Inflammatory macrophage treated with lipopolysaccharide for 4 hours (primary cell): ENCODE measurements at regions not wholly inside any gene's neighbourhood (a gene's known extent, or its start where the extent isn't known, plus 50 kb on each side); places are given as distances from the start of the nearest gene placed in this dataset.

Experiments used
- DNase-seq: peaks from one replicate; pipeline ENCODE4 v3.0.0-alpha.2; 2020

DNA sequence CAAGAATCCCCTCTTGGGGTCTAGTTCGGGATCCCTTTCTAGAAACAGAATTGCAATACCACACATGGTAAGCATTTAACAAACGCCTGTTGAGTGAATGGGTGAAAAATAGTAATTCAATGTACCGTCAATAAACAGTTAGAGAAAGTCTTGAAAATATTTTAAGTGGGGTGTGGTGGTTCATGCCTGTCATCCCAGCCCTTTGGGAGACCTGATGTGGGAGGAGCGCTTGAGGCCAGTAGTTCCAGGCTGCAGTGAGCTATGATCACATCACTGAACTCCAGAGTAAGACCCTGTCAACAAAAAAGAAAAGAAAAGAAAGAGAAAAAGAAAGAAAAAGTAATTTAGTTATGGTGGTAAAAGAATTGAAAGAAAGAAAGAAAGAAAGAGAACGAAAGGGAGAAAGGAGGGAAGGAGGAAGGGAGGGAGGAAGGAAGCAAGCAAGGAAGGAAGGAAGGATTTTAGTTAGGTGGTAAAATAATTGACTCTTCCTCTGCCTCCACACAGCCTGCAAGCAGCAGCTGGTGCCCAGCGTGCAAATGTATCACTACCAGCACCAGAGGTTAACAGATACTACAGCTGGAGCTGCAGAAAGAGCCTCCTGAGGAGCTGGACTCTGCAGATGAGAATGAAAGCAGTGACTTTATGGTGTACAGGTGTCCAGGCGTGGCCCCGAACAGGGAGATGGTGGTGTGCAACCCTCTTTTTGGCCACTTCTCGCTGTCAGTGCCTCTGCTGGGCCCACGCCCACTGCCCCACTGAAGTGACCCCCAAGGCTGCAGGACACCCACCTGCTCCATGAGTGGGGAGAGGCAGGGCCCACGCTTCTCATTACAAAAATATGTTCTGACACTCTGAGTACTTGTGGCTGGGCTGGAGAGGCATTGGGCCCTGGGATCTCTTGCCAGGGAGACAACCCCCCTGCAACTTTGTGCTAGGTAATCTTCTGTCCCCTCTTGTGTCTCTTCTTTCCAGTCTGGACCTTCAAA, 135.4 kb downstream of the BAMBI start:
- DNase-seq = no peak

DNA sequence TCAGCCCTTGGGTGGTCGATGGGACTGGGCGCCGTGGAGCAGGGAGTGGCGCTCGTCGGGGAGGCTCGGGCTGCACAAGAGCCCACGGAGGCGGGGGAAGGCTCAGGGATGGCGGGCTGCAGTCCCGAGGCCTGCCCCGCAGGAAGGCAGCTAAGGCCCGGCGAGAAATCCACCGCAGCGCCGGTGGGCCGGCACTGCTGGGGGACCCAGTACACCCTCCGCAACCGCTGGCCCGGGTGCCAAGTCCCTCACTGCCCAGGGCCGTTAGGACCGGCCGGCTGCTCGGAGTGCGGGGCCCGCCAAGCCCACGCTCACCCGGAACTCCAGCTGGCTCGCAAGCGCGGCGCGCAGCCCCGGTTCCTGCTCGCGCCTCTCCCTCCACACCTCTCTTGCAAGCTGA, 138.4 kb downstream of the BAMBI start:
- DNase-seq = no peak

GRCh38 chr10:28822719-28823464, 145.6 kb downstream of the BAMBI start:
- DNase-seq = no peak

DNA sequence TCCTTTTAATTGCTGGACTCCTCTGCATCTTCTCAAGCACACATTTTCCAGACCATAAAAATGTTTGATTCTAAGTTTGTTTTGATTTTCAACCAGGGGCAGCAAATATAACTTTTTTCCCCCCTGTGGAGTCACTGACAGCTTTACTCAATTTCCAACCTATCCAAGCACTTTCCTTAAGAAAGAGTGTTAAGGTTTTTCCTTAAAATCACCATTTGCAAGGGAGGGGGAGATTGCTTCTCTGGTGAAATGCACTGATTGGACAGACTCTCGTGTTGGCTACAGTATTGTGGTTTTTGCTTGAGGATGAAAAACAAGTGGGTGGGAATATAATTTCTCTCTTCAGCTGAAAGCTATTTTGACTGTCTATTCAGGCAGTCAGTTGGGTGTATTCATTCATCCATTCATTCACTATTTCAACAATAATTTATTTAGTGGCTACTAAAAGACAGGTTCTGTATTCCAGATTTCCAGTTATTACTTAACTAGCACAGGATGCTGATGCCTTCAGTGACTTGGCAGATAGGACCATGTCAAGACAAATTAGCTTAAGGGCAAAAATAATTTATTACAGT, 146.3 kb downstream of the BAMBI start:
- no peak for DNase-seq

- DNase-seq = no peak
Observed at GRCh38 chr10:28833313-28833712, 156.0 kb downstream of the BAMBI start.

DNA sequence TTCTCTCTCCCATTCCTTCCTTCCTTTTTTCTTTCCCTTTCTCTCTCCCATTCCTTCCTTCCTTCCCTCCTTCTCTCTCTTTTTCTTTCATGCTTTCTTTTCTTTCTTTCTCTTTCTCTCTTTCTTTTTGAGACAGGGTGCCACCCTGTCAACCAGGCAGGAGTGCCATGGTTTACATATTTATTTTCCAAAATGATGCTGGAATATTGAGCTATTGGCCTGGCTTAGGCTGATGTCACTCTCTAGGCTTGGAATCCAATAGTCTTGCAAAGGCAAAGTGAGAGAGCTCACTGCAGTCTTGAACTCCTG, 159.1 kb downstream of the BAMBI start:
- DNase-seq = no peak

DNA sequence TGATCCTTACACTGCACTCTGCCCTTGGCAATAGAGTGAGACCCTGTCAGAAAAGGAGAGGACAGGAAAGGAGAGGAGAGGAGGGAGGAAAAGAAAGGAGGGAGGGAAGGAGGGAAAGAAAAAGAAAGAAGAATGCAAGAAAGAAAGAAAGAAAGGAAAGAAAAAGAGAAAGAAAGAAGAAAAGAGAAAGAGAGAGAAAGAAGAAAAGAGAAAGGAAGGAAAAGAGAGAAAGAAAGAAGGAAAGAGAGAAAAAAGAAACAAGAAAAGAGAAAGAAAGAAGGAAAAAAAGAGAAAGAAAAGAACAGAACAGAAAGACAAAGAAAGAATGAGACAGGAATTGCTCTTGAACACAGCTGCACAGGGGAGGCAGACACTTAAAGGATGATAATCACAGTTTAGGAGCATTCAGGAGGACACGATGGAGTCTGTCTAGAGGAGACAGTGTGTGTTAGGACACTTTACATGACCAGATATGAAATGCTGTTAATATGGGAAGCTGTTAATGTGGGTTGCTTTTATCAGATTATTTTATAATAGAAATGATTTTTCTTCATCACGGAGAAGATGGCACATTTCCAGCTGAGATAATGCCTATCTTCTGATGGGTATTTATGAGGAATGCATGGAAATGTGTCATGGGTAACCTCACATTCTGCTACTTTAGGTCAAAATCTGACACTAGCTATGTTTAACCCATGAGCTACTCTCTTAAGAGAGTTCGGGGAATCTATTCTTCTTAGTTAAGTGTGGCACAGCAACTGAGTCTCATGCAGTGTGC, 160.5 kb downstream of the BAMBI start:
- no peak for DNase-seq

DNA sequence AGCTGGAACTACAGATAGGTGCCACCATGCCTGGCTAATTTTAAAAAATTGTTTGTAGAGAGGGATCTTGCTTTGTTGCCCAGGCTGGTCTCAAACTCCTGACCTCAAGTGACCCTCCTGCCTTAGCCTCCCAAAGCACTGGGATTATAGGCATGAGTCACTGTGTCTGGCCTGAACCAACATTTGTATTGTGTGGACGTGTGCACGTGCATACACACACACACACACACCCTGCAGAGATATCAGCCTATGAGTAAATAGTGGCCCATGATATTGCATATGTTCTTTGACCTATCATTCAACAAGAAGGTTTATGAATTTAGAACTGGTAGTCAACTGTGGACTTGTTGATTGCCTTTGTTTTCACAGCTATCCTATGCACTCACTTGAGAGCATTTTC, 161.6 kb downstream of the BAMBI start:
- no peak for DNase-seq

- DNase-seq = no peak
Observed at GRCh38 chr10:28839600-28840007, 162.3 kb downstream of the BAMBI start.

- DNase-seq = no peak
Observed at GRCh38 chr10:28840202-28840601, 162.9 kb downstream of the BAMBI start.

DNA sequence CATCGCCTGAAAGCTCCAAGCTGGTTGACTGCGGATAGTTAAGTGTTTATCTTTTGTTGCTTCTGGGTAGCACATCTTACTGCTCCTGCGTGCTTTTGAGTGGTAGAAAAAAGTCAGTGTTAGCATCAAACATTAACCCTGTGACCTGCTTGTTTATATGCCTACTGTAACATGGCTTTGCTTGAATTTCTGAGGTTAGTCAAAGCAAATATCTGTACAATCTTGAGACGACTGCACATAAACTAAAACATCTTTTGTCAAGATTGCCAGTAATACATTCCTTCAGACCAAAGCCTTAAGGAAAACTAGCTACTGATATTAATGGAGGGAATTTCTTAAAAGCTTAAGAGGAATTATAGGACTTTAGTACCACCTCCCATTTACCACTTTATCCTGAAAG, 163.7 kb downstream of the BAMBI start:
- DNase-seq = no peak

GRCh38 chr10:28841625-28842024, 164.3 kb downstream of the BAMBI start:
- no peak for DNase-seq

DNA sequence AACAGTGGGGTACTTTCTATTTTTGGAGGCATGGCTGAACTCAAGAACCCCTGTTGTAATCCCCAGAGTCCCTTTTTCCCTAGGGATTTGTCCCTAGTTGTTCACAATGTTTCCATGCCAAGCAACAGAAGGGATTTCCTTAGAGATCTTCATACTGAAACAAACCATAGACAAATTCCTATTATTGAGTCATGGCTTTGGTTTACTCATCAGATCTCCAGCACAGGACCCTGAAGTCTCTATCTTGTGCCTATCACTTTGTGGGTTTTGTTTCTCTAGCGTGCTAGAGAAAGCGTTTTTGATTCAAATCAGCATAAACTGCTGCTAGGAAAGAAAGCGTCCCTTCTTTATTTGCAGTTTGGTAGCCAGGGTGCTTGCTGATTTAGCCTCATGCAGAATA, 165.0 kb downstream of the BAMBI start:
- no peak for DNase-seq

DNA sequence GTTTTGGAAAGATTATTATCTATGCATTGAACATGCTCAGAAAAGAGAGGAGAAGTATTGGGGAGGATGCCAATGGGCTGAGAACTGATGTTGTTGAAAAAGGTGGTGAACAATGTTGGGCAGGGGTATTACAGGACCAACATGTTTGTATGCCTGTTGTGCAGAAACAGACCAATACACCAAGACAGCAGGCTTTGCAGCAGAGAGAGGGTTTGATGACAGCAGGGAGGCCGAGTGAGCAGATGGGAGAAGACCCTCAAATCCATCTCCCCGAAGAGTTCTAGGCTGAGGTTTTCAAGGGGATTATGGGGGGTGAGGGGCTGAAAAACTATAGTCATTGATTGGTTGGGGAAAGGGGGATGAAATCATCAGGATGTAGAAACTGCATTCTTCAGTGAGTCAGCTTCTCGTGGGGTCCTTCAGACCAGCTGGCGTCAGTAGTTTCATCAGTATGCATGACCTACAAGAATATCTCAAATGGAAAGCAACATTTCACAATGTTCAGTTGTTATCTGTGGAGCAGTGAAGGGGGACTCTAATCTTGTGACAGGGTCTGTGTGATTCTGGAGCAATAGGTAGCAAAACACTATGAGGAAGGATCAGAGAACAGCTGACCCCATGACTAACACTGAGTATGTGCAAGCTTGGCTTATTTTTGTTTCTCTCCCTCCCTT, 167.8 kb downstream of the BAMBI start:
- DNase-seq = no peak

DNA sequence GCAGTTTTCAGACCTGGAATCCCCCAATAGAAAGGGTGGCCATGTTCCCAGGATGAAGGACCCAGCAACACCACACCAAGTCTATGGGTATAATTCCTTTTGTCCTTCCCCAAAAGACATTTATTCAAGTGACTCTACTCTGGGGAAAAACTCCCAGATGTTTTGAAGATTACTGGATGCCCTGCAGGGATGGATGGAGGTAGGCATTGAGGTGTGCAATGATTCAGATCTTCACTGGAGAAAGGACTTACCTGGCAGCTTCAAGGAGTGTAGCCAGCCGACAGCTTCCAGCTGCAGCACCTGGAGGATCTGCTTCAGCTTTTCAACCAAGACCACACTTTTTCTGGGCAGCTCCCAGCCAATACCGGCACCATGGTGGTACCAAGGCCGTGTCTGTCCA, 172.0 kb downstream of the BAMBI start:
- no peak for DNase-seq

GRCh38 chr10:28849821-28850220, 172.5 kb downstream of the BAMBI start:
- no peak for DNase-seq

DNA sequence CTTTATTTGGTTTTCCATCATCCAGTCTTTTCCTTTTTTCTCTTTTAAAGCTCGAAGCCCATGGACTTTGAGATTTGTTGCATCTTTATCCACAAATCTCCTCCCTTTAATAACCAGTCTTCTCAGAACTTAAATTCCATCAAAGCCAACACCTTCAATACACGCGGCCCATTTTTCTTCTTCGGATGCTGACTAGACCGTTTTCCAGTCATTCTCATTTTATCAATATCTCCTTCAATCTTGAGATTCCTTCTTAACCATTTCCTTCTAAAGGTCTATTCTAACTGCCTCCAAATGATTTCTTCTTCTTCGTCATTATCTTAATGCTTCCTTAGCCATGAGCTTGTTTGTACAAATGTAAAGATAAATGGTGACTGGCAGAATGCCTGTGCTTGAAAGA, 173.5 kb downstream of the BAMBI start:
- no peak for DNase-seq

GRCh38 chr10:28853195-28853594, 175.9 kb downstream of the BAMBI start:
- no peak for DNase-seq

- no peak for DNase-seq
Observed at GRCh38 chr10:28857164-28857563, 179.8 kb downstream of the BAMBI start.

GRCh38 chr10:28858646-28859045, 181.3 kb downstream of the BAMBI start:
- no peak for DNase-seq

DNA sequence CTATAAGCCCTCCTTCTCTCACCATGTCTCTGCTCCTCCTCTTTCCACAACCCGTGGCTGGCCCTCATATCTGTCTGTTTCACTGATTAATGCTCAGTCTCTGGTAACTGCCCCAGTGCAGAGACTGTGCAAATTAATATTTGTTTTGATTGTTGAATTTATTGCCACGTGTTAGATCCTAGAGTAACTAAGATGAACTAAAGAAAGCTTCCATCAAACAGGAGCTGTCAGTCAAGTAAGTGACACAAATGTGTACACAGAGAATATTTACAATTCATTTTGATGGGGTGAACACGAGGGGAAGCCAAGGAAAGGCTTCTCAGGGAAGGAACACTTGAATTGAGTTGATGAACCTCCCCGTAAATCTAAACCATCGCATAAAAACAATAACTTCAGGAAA, 182.5 kb downstream of the BAMBI start:
- no peak for DNase-seq

GRCh38 chr10:28862219-28862618, 184.9 kb downstream of the BAMBI start:
- no peak for DNase-seq
